ENCODE measurements at regions not wholly inside any gene's neighbourhood (a gene's known extent, or its start where the extent isn't known, plus 50 kb on each side); places are given as distances from the start of the nearest gene placed in this dataset.

- TF ChIP-seq CTCF (conservative IDR thresholded peaks at IDR 0.05 in 1 of 2, IDR thresholded peaks at IDR 0.05 in 1 of 2; ENCODE audit: extremely low read depth in 1 of 2, insufficient read depth in 1 of 2, low read depth in 1 of 2, low read length in 2 of 2) (no peak), EZH2 (IDR thresholded peaks at IDR 0.05; ENCODE audit: borderline replicate concordance, low read length) (no peak)
Measured at GRCh38 chr15:48038221-48038620, 82.6 kb upstream of the SLC24A5 start.

Data from mammary epithelial cell (primary cell).